H4 (cell line): ENCODE measurements at regions not wholly inside any gene's neighbourhood (a gene's known extent, or its start where the extent isn't known, plus 50 kb on each side); places are given as distances from the start of the nearest gene placed in this dataset.
A peak's percentile ranks its signal among the peaks of the same experiment; 100 is the strongest.

Experiments
- DNase-seq: peaks from one replicate; pipeline ENCODE4 v3.0.0-alpha.2; 2015; ENCODE audit warnings: low spot score

GRCh38 chr9:81193362-81194339 lies 495.7 kb downstream of the TLE1 start:
- no peak for DNase-seq

GRCh38 chr9:81191222-81191621 lies 498.1 kb downstream of the TLE1 start:
- no peak for DNase-seq

- DNase-seq: no peak
Observed at GRCh38 chr9:81190659-81191058, 498.7 kb downstream of the TLE1 start.

- peak; percentile 89 for DNase-seq
Observed at GRCh38 chr9:81183761-81184160, 505.6 kb downstream of the TLE1 start.

GRCh38 chr9:81182431-81182830 lies 506.9 kb downstream of the TLE1 start:
- DNase-seq: peak; percentile 26

- DNase-seq: no peak
Observed at GRCh38 chr9:81174023-81174422, 515.3 kb downstream of the TLE1 start.

- no peak for DNase-seq
Observed at GRCh38 chr9:81171689-81172088, 517.7 kb downstream of the TLE1 start.

- no peak for DNase-seq
Observed at GRCh38 chr9:81162361-81162760, 527.0 kb downstream of the TLE1 start.

GRCh38 chr9:81156381-81156780 lies 533.0 kb downstream of the TLE1 start:
- no peak for DNase-seq

GRCh38 chr9:81150016-81150625 lies 539.2 kb downstream of the TLE1 start:
- no peak for DNase-seq

- DNase-seq: no peak
Observed at GRCh38 chr9:81146684-81147337, 542.5 kb downstream of the TLE1 start.

- no peak for DNase-seq
Observed at GRCh38 chr9:81146241-81146640, 543.1 kb downstream of the TLE1 start.

- DNase-seq: no peak
Observed at GRCh38 chr9:81145331-81145963, 543.9 kb downstream of the TLE1 start.

GRCh38 chr9:81141961-81142360 lies 547.4 kb downstream of the TLE1 start:
- no peak for DNase-seq

- no peak for DNase-seq
Observed at GRCh38 chr9:81137976-81138568, 551.3 kb downstream of the TLE1 start.

GRCh38 chr9:81132796-81133195 lies 556.6 kb downstream of the TLE1 start:
- no peak for DNase-seq

- DNase-seq: peak; percentile 38
Observed at GRCh38 chr9:81132318-81132717, 557.0 kb downstream of the TLE1 start.

- DNase-seq: no peak
Observed at GRCh38 chr9:81128701-81129100, 560.6 kb downstream of the TLE1 start.

- no peak for DNase-seq
Observed at GRCh38 chr9:81125446-81126092, 563.8 kb downstream of the TLE1 start.

- no peak for DNase-seq
Observed at GRCh38 chr9:81123526-81123925, 565.8 kb downstream of the TLE1 start.

- DNase-seq: no peak
Observed at GRCh38 chr9:81122749-81123148, 566.6 kb downstream of the TLE1 start.
